ENCODE measurements at regions not wholly inside any gene's neighbourhood (a gene's known extent, or its start where the extent isn't known, plus 50 kb on each side); places are given as distances from the start of the nearest gene placed in this dataset.

GRCh38 chr9:26483991-26484390 is 408.6 kb downstream of the CAAP1 start:
- TF ChIP-seq, protein P1, sequence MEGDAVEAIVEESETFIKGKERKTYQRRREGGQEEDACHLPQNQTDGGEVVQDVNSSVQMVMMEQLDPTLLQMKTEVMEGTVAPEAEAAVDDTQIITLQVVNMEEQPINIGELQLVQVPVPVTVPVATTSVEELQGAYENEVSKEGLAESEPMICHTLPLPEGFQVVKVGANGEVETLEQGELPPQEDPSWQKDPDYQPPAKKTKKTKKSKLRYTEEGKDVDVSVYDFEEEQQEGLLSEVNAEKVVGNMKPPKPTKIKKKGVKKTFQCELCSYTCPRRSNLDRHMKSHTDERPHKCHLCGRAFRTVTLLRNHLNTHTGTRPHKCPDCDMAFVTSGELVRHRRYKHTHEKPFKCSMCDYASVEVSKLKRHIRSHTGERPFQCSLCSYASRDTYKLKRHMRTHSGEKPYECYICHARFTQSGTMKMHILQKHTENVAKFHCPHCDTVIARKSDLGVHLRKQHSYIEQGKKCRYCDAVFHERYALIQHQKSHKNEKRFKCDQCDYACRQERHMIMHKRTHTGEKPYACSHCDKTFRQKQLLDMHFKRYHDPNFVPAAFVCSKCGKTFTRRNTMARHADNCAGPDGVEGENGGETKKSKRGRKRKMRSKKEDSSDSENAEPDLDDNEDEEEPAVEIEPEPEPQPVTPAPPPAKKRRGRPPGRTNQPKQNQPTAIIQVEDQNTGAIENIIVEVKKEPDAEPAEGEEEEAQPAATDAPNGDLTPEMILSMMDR (IDR thresholded peaks at IDR 0.05; ENCODE audit: low read length) = no peak
- no peak for TF ChIP-seq EZH2 (IDR thresholded peaks at IDR 0.05; ENCODE audit: borderline replicate concordance, low read length)
